ENCODE measurements at regions not wholly inside any gene's neighbourhood (a gene's known extent, or its start where the extent isn't known, plus 50 kb on each side); places are given as distances from the start of the nearest gene placed in this dataset.

- ATAC-seq (ENCODE audit: insufficient number of reproducible peaks, low FRiP score, low read depth) (no peak), DNase-seq (ENCODE audit: low spot score) (no peak)
- no peak overlapping the region for H3K4me3 ChIP-seq
- H3K9me3 ChIP-seq: no peaks in the 10 kb centered on the region
- H3K27ac ChIP-seq: no peak overlapping the region
- H3K4me1 ChIP-seq (ENCODE audit: control insufficient read depth in 1 of 2, low read depth in 2 of 2): no peaks in the 10 kb centered on the region
- H3K36me3 ChIP-seq: no peaks in the 10 kb centered on the region
- TF ChIP-seq, protein P1, sequence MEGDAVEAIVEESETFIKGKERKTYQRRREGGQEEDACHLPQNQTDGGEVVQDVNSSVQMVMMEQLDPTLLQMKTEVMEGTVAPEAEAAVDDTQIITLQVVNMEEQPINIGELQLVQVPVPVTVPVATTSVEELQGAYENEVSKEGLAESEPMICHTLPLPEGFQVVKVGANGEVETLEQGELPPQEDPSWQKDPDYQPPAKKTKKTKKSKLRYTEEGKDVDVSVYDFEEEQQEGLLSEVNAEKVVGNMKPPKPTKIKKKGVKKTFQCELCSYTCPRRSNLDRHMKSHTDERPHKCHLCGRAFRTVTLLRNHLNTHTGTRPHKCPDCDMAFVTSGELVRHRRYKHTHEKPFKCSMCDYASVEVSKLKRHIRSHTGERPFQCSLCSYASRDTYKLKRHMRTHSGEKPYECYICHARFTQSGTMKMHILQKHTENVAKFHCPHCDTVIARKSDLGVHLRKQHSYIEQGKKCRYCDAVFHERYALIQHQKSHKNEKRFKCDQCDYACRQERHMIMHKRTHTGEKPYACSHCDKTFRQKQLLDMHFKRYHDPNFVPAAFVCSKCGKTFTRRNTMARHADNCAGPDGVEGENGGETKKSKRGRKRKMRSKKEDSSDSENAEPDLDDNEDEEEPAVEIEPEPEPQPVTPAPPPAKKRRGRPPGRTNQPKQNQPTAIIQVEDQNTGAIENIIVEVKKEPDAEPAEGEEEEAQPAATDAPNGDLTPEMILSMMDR (IDR thresholded peaks at IDR 0.05): no peak
- no peaks in the 10 kb centered on the region for H3K27me3 ChIP-seq (replicated peaks; ENCODE audit: insufficient read depth)
Observed at GRCh38 chr2:198359308-198359707, 554.9 kb downstream of the PLCL1 start.

- no peak for DNase-seq (ENCODE audit: low spot score)
- Histone ChIP-seq H3K9me3 (no peaks in the 10 kb centered on the region), H3K36me3 (no peaks in the 10 kb centered on the region), H3K4me3 (no peak overlapping the region), H3K27me3 (replicated peaks; ENCODE audit: insufficient read depth) (no peaks in the 10 kb centered on the region), H3K27ac (no peak overlapping the region), H3K4me1 (ENCODE audit: control insufficient read depth in 1 of 2, low read depth in 2 of 2) (no peaks in the 10 kb centered on the region)
- no peak for ATAC-seq (ENCODE audit: insufficient number of reproducible peaks, low FRiP score, low read depth)
- TF ChIP-seq, protein P1 (IDR thresholded peaks at IDR 0.05): no peak
Observed at GRCh38 chr2:198356157-198356556, 551.8 kb downstream of the PLCL1 start.

DNA sequence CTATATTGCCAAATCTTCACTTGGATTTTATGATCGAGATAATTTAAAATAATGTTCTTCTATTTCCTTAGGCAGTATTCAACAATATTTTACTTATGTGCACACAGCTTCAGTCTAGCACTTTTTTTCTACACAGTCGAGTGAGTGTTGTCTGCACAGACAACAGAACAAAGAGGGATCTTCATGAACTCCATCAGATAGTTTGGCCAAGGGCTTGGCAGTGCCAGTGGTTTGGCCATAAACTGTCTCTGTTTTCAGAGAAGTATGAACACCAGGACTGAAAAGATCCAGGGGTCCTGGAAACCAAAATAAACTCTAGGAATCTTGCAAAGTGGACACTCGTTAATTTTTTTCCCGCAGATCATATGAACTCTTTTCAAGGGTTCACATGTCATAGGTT, 547.3 kb downstream of the PLCL1 start:
- H3K4me3 ChIP-seq: no peak overlapping the region
- ATAC-seq (ENCODE audit: insufficient number of reproducible peaks, low FRiP score, low read depth) (no peak), DNase-seq (ENCODE audit: low spot score) (no peak)
- no peaks in the 10 kb centered on the region for H3K4me1 ChIP-seq (ENCODE audit: control insufficient read depth in 1 of 2, low read depth in 2 of 2)
- no peaks in the 10 kb centered on the region for H3K36me3 ChIP-seq
- no peaks in the 10 kb centered on the region for H3K27me3 ChIP-seq (replicated peaks; ENCODE audit: insufficient read depth)
- TF ChIP-seq, protein P1 (IDR thresholded peaks at IDR 0.05): no peak
- H3K27ac ChIP-seq: no peak overlapping the region
- H3K9me3 ChIP-seq: no peaks in the 10 kb centered on the region

DNA sequence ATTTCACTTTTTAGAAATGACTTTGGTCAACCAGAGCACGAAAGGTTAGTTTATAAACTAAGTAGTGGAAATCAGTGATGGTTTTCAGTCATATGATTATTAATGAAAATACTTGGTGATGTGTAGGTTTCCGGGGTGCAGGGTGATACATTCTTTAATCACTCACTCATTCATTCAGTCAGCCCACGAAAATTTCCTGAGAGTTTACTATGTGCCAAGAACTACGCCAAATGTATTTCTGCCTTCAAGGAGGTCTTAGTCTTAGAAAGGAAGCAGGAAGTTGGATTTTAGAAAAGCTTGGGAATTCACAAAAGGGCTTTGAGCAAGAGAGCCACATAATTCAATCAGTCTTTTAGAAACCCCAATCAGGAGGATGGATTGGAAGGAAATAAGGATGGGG, 543.6 kb downstream of the PLCL1 start:
- TF ChIP-seq, protein P1 (IDR thresholded peaks at IDR 0.05): no peak
- DNase-seq (ENCODE audit: low spot score) (no peak), ATAC-seq (ENCODE audit: insufficient number of reproducible peaks, low FRiP score, low read depth) (no peak)
- no peaks in the 10 kb centered on the region for H3K9me3 ChIP-seq
- H3K4me1 ChIP-seq (ENCODE audit: control insufficient read depth in 1 of 2, low read depth in 2 of 2): no peaks in the 10 kb centered on the region
- no peak overlapping the region for H3K4me3 ChIP-seq
- no peaks in the 10 kb centered on the region for H3K36me3 ChIP-seq
- no peak overlapping the region for H3K27ac ChIP-seq
- H3K27me3 ChIP-seq (replicated peaks; ENCODE audit: insufficient read depth): no peaks in the 10 kb centered on the region

GRCh38 chr2:198347349-198347748, 543.0 kb downstream of the PLCL1 start:
- H3K27me3 ChIP-seq (replicated peaks; ENCODE audit: insufficient read depth): no peaks in the 10 kb centered on the region
- no peaks in the 10 kb centered on the region for H3K4me1 ChIP-seq (ENCODE audit: control insufficient read depth in 1 of 2, low read depth in 2 of 2)
- H3K9me3 ChIP-seq: no peaks in the 10 kb centered on the region
- ATAC-seq (ENCODE audit: insufficient number of reproducible peaks, low FRiP score, low read depth): no peak
- TF ChIP-seq, protein P1 (IDR thresholded peaks at IDR 0.05): no peak
- no peak for DNase-seq (ENCODE audit: low spot score)
- H3K36me3 ChIP-seq: no peaks in the 10 kb centered on the region
- no peak overlapping the region for H3K4me3 ChIP-seq
- no peak overlapping the region for H3K27ac ChIP-seq
